GM18517 (cell line): ENCODE measurements at regions not wholly inside any gene's neighbourhood (a gene's known extent, or its start where the extent isn't known, plus 50 kb on each side); places are given as distances from the start of the nearest gene placed in this dataset.
"Not testable (repeated sequence)": the region's sequence is repeated elsewhere in the genome, so short reads cannot be mapped to it uniquely, and the experiment has no call there.

ENCODE experiments used
- ATAC-seq: cut with Tn5 transposase; IDR thresholded peaks from one replicate; pipeline ENCODE4 v1.9.1; 2021; ENCODE audit warnings: mild to moderate bottlenecking, moderate library complexity; ENCODE audit not compliant: unreplicated experiment

DNA sequence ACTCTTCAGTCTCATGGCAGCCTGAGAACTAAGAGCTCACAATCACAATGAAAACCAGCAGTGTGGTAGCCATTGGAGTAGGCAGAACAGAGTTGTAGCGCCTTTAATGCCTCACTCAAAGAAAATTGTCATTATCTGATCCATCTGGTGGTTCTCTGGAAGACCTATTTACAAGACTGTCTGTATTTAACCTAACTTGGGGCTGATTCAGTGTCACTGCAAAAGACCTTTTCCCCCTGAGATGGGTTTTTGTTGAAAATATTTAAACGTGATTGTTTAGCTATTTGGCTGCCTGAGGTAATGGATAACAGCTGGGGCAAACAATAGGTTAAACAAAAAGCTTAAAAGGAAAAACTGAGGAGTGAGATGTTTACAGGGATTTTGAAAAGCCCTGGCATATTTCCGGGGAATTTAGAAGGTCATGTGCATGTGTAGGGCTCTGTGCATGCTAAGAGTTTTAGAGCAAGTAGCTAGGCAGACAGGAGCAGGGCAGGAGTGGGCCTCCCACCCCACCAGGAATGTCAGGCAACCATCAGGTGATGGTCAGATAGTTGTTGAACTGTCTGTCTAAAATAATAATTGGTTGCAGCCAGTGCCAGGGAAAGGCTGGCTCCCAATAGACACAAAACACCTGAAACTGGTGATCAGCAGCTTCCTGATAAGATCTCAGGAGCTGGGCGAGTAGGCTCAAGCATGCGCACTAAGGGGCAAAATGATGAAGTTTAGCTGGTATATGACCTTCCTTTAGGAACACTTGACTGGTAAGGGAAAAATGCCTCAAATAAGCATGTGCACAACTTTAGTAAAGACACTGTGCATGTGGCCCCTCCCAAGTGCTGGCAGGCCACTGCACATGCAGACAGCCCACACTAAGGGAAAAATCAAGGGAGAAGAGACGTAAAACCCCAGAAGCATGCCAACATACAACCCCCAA, 70.8 kb upstream of the AKIRIN2 start:
- ATAC-seq = no peak

DNA sequence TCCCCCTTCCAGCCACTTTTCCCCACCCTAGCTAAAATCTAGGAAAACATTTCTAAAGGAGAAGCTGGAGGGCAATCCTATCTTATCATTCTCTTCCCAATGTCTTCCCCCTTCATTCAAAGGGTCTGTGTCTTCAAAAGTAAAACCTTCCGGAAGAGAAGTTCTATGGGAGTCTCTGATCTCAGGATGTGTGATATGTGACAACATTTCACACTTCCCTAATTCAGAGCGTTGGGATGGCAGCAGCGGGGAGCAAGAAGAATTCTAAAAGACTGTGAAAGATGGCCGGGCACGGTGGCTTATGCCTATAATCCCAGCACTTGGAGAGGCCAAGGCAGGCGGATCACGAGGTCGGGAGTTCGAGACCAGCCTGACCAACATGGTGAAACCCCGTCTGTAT, 65.4 kb upstream of the AKIRIN2 start:
- ATAC-seq = no peak

DNA sequence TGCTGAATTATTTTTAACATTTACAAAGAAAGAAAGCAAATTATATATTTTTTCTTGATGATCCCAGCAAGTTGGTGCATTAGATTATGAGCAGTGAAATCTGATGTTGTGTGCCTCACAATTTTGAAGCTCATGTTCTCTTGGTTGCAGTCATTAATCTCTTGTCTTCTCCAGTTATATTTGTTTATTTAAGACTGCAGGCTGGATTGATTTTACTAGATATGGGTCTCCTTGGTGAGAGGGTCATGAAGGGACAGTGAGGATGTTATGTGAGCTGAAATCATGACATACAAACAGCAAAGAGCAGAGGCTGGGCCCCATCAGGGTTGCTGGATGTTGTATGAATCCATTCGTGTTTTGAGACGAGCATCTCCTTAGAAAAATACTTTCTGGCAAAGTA, 64.2 kb upstream of the AKIRIN2 start:
- no peak for ATAC-seq

DNA sequence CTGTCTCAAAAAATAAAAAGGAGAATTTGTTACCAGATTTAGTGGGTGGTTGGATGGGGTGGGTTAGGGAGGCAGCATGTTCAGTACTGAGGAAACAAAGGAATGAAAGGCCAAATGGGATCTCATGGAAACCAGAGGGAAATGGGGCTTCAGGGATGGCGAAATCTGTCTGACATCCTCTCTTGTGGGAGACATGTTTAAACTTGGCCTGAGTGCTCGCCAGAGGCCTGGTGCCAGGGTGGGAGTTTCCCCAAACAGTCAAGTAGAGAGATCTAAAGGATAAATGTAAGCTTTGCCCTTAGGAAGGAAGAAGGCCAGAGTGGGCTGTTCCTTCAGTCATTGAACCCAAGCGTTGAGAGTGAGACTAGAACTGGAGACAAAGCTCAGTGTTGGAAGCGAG, 61.9 kb upstream of the AKIRIN2 start:
- ATAC-seq = no peak

DNA sequence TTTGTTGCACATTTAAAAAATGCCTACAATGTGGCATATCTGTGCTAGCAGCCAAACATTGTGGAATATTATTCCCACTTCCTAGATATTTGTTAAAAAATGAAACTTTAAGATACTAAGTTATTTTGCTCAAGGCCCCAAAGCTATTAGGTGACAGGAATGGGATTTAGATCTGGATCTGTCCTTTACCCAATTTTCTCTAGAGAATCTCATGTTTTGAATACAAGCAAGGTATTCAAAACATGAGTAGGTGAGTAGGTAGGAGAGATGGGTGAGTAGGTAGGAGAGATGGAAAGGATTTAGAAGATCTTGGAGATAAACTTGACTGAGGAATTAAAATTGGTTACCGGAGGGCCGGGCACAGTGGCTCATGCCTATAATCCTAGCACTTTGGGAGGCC, 61.2 kb upstream of the AKIRIN2 start:
- no peak for ATAC-seq

DNA sequence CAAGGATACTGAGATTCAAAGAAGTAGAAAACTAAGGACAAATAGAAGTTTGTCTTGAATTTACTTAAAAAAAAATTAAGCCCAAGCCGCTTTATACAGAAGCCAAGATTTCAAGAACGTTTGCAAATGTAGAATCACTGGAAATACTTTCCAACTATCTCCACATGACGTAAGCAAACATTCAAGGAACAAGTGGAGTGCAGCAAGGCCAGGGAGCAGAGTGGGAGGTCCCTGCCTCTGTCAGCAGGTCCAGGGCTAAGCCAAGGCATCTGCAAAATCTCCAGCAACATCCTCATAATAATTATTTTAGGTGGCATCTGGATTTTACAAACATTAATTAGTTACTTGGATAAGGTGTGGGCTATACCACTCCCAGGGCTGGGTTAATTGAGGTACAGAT, 60.1 kb upstream of the AKIRIN2 start:
- ATAC-seq = no peak

DNA sequence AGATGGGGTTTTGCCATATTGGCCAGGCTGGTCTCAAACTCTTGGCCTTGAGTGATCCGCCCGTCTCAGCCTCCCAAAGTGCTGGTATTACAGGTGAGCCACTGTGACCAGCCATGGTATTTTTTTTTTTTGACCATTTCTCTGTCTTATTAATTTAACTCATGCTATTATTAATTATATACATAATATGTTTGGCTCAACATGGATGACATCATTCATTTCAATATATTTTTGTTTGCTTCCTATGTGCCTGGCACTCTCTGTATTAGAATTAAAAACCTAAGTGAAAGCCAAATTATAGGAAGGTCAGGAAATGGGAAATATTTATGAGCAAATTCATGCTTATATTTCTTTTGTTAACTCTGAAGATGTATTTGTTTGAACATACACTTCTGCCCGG, 55.8 kb upstream of the AKIRIN2 start:
- no peak for ATAC-seq

DNA sequence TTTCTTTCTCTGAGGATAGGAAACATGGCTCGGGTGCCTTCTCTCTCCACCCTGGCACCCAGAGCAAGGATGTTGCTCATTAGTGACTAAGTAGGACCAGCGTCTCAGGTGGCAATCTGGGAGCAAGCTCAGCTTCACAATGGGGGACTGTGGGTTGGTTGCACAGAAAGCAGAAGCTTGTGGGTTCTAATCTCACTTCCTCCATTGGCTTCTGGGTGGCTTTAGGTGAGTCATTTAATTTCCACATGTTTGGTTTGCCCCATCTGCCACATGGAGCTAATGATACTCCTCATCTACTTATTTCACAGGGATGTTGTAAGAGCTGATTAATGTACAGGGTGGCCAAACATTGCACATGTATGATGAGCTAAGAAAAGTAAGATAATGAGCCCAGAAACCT, 54.8 kb upstream of the AKIRIN2 start:
- ATAC-seq = peak; percentile 95

DNA sequence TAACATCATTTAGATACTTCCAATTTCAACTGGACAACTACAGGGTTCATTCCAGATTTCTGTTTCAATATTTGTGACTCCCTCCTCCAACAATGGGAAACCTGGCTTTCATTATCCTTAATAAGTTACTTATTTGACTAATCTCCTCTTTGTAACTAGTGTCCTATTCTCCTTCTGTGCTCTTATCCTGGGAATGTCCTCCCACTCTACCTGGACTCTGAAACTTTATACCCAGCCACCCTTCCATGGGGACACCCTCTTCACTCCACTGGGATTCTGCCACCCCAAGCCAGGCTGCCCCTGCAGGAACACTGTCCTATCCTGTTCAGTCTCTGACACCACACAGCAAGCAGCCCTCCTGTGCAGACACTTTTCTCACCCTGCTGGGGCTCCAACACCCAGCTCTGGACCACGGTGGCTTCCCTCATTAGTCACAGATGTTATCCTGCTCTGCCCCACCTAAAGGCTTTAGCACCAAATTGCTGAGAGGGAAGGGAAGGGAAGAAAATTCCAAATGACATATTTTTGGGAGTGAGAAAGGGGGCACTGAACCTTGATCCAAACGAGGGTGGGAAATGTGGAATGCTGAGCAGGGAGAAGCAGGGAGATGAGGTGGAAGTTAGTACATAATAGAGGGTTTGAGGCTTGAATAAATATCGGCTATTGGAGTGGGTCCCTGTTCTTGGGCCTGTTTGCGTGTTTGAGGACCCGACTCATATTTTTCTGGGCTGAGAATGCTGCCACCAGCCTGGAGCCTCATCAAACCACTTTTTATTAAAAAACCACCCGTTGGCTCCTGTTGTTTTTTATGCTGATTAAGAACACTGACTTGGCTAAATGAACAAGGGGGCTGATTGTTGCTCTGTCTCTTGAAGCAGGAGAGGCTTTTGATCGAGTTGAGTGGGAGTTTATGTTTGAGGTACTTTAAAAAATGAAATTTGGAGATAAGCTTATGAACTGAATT, 54.0 kb upstream of the AKIRIN2 start:
- no peak for ATAC-seq

DNA sequence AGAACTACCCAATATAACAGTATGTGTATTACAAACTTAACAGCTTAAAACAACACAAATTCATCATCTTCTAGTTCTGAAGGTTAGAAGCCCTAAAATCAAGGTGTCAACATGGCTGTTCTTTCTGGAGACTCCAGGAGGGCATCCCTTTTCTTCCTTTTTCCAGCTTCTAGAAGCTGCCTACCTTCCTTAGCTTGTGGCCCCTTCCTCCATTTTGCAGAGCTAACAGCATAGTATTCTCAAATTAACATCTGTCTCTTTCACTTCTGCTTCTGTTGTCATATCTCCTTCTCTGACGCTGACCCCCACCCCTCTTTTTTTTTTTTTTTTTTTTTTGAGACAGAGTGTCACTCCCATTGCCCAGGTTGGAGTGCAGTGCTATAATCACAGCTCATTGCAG, 52.8 kb upstream of the AKIRIN2 start:
- ATAC-seq = peak; percentile 64

DNA sequence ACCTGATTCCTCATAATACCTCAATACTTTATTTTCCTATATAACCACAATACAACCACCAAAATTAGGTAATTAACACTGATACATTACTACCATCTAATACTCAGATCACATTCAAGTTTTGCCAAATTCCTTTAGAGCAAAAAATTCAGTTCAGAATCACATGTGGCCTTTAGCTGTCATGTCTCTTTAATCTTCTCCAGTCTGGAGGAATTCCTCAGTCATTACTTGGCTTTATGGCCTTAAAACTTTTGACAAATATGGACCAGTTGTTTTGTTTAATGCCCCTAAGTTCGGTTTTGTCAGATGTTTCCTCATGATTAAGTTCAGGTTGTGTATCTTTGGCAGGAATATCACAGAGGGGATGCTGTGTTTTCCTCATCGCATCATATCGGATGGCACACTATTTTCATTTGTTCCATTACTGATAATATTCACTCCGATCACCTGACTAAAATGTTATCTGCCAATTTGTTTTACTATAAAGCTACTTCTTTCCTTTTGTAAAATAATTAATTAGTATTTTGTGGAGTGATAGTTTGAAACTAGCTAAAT, 51.2 kb upstream of the AKIRIN2 start:
- ATAC-seq = no peak

DNA sequence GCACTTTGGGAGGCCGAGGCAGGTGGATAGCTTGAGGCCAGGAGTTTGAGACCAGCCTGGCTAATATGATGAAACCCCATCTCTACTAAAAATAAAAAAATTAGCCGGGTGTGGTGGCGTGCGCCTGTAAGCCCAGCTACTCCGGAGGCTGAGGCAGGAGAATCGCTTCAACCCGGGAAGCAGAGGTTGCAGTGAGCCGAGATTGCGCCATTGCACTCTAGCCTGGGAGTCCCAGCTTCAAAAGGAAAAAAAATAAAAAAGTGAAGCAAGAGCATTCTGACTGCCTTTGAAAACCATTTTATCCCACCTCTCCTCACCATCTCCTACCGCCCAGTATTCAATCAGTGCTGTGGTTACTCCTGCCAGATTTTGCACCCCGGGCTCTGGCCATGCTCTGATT, 50.5 kb upstream of the AKIRIN2 start:
- ATAC-seq = not testable (repeated sequence)
